ENCODE measurements at regions not wholly inside any gene's neighbourhood (a gene's known extent, or its start where the extent isn't known, plus 50 kb on each side); places are given as distances from the start of the nearest gene placed in this dataset.

DNA sequence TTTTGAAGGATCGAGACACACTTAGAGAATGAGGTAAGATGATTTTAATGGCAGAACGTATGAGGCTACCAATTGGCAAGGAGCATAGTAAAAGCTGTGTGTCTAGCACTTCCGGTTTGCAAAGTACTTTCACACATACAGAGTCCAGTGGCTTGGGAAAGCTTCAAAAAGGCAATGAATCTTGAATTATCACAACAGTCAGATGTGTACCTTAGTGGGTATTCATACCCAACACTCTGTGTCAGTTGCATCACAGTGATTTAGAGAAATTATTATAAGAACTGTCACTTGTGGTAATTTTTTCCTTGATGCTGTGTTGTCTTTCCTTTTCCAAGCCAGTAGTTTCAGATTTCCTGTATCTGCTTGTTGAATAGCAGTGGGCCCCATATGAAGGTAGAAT lies 424.1 kb downstream of the PCNX1 start:
- no peak overlapping the region for H3K4me3 ChIP-seq
- peaks cover 0 to 14% (median 8%) of the 10 kb centered on the region in 4 donors for H3K4me1 ChIP-seq
- H3K36me3 ChIP-seq: no peaks in the 10 kb centered on the region
- no peaks in the 10 kb centered on the region for H3K9me3 ChIP-seq
- H3K27me3 ChIP-seq: no peaks in the 10 kb centered on the region
- TF ChIP-seq EP300 (IDR thresholded peaks at IDR 0.05) (no peak), POLR2AphosphoS5 (IDR thresholded peaks at IDR 0.05) (no peak), POLR2A (IDR thresholded peaks at IDR 0.05) (no peak)
- TF ChIP-seq, protein P1, sequence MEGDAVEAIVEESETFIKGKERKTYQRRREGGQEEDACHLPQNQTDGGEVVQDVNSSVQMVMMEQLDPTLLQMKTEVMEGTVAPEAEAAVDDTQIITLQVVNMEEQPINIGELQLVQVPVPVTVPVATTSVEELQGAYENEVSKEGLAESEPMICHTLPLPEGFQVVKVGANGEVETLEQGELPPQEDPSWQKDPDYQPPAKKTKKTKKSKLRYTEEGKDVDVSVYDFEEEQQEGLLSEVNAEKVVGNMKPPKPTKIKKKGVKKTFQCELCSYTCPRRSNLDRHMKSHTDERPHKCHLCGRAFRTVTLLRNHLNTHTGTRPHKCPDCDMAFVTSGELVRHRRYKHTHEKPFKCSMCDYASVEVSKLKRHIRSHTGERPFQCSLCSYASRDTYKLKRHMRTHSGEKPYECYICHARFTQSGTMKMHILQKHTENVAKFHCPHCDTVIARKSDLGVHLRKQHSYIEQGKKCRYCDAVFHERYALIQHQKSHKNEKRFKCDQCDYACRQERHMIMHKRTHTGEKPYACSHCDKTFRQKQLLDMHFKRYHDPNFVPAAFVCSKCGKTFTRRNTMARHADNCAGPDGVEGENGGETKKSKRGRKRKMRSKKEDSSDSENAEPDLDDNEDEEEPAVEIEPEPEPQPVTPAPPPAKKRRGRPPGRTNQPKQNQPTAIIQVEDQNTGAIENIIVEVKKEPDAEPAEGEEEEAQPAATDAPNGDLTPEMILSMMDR (IDR thresholded peaks at IDR 0.05): no peak
- no peak for DNase-seq
- H3K27ac ChIP-seq: no peak overlapping the region
- intact Hi-C loops (cut with DNase I; ENCODE audit: low total_unique reads): no loop called here
- WGBS, 5 donors: 68 to 84% (median 76%) methylated on average over 3 of the region's 3 CpGs

GRCh38 chr14:71332476-71332875 lies 425.2 kb downstream of the PCNX1 start:
- Histone ChIP-seq H3K27me3 (no peaks in the 10 kb centered on the region), H3K4me3 (no peak overlapping the region), H3K36me3 (no peaks in the 10 kb centered on the region), H3K27ac (no peak overlapping the region), H3K9me3 (no peaks in the 10 kb centered on the region), H3K4me1 (peaks cover 0 to 13% (median 8%) of the 10 kb centered on the region in 4 donors)
- TF ChIP-seq POLR2A (IDR thresholded peaks at IDR 0.05): no peak
- no peak for TF ChIP-seq POLR2AphosphoS5 (IDR thresholded peaks at IDR 0.05)
- TF ChIP-seq, protein P1 (IDR thresholded peaks at IDR 0.05): no peak
- no peak for TF ChIP-seq EP300 (IDR thresholded peaks at IDR 0.05)
- intact Hi-C loops (cut with DNase I; ENCODE audit: low total_unique reads): no loop called here
- DNase-seq: no peak

DNA sequence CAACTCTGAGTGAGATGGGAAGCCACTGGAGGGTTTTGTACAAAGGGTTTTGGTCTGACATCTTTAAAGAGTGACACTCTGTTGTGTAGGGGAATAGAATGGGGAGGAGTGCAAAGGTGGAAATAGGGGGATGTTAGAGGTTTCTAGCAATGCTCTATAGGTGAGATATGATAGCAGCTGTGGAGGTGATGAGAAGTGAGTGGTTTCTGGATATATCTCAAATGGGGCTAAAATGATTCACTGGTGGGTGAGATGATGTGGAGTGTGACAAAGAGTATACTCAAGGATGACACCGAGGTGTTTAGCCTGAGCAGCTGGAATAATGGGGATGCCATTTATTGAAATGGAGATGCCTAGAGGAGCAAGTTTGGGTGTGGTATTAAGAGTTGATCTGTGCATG lies 426.4 kb downstream of the PCNX1 start:
- Histone ChIP-seq H3K9me3 (no peaks in the 10 kb centered on the region), H3K36me3 (no peaks in the 10 kb centered on the region), H3K27me3 (no peaks in the 10 kb centered on the region), H3K4me3 (no peak overlapping the region), H3K27ac (no peak overlapping the region), H3K4me1 (peaks cover 0 to 13% (median 7%) of the 10 kb centered on the region in 4 donors)
- DNase-seq: no peak
- TF ChIP-seq POLR2AphosphoS5 (IDR thresholded peaks at IDR 0.05): no peak
- no peak for TF ChIP-seq EP300 (IDR thresholded peaks at IDR 0.05)
- TF ChIP-seq POLR2A (IDR thresholded peaks at IDR 0.05): no peak
- TF ChIP-seq, protein P1 (IDR thresholded peaks at IDR 0.05): no peak
- WGBS, 5 donors: 85 to 96% (median 94%) methylated on average over 1 of the region's 1 CpG
- intact Hi-C loops (cut with DNase I; ENCODE audit: low total_unique reads): no loop called here

DNA sequence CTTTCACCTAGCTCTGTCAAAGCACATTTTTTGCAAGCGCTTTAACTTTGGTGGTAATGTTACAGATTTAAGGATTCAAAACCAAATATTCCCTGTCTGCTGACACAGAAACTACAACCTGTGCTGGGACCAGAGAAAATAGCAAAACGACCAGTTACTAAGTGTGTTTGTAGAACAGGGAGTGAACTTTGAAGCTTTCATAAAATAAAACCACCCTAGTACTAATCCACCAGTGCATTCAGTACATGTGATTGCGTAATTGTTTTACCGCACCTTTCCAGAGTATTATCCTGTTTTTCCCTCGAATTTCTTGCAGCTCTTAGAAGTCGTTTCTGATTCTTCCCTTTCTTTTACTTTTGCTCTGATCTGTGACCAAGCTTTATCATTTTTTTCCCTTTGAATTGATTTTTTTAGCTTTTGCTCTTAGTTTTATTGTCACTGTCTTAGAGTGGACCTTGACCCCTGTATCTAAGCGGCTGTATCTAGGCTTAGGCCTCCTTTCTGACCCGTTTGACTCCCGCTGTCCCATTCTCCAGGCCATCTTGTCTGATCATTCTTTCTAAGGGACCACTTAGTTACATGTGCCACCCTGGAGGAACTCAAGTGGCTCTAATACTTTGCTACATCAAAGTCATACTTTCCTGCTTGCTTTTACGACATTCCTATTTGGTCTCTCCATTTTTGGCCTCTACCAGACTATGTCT lies 429.4 kb downstream of the PCNX1 start:
- no peaks in the 10 kb centered on the region for H3K36me3 ChIP-seq
- WGBS, 5 donors: 69 to 84% (median 76%) methylated on average over 10 of the region's 10 CpGs
- H3K4me3 ChIP-seq: no peak overlapping the region
- DNase-seq: peak in 1 of 2 donors; percentile 39
- H3K27me3 ChIP-seq: no peaks in the 10 kb centered on the region
- TF ChIP-seq, protein P1 (IDR thresholded peaks at IDR 0.05): no peak
- TF ChIP-seq POLR2A (IDR thresholded peaks at IDR 0.05): no peak
- no peak for TF ChIP-seq POLR2AphosphoS5 (IDR thresholded peaks at IDR 0.05)
- no peak for TF ChIP-seq EP300 (IDR thresholded peaks at IDR 0.05)
- intact Hi-C loops (cut with DNase I; ENCODE audit: low total_unique reads): no loop called here
- peak overlapping the region in 2 of 5 donors; percentile 19 to 47 for H3K27ac ChIP-seq
- no peaks in the 10 kb centered on the region for H3K9me3 ChIP-seq
- peaks cover 0 to 42% (median 18%) of the 10 kb centered on the region in 4 donors for H3K4me1 ChIP-seq

Measured in stomach (tissue), 8 donors.